IMR-90 (cell line): ENCODE measurements at regions not wholly inside any gene's neighbourhood (a gene's known extent, or its start where the extent isn't known, plus 50 kb on each side); places are given as distances from the start of the nearest gene placed in this dataset.

Source experiments
- ATAC-seq: fragments of 200-7000 bp; cut with Tn5 transposase; 2 replicates; pipeline ENCODE4 v1.9.1; 2020; ENCODE audit warnings: low read depth, mild to moderate bottlenecking, moderate library complexity
- BruUV-seq: library from RNA; stranded (reverse); fragments of 400-500 nt; replicated peaks from 2 replicates; lab custom pipeline; 2021; lab: Mats Ljungman, UMichigan
- CTCF ChIA-PET: fragments of 300-600 bp; formaldehyde crosslinking; extraction: SDS; loops from one replicate; lab custom pipeline; 2021; ENCODE audit warnings: antibody characterized with exemption; lab: Yijun Ruan, JAX
- POLR2A ChIA-PET: fragments of 300-600 bp; sonication (Branson Sonifier 250); formaldehyde crosslinking; loops from one replicate; lab custom pipeline; 2022; ENCODE audit warnings: antibody characterized with exemption; ENCODE audit not compliant: unreplicated experiment; lab: Charles Lee
- DNase-seq: peaks from one replicate; pipeline ENCODE4 v3.0.0; 2013
- H2AFZ ChIP-seq: replicated peaks from 2 replicates; pipeline ENCODE3; 2013; ENCODE audit warnings: low read length, mild to moderate bottlenecking; ENCODE audit not compliant: poor library complexity
- H2AK5ac ChIP-seq: 2 replicates; pipeline ENCODE4 v1.6.1; 2013; ENCODE audit warnings: low read depth, low read length, inconsistent platforms
- H2AK9ac ChIP-seq: replicated peaks from 2 replicates; pipeline ENCODE3; 2013; ENCODE audit warnings: mild to moderate bottlenecking, low read depth, low read length, moderate library complexity; ENCODE audit not compliant: poor library complexity
- H2BK120ac ChIP-seq: 2 replicates; pipeline ENCODE4 v1.6.1; 2013; ENCODE audit warnings: low read depth, low read length, inconsistent platforms
- H2BK15ac ChIP-seq: 3 replicates; pipeline ENCODE4 v1.6.1; 2013; ENCODE audit warnings: low read depth, low read length, inconsistent platforms
- H2BK20ac ChIP-seq: 2 replicates; pipeline ENCODE4 v1.6.1; 2013; ENCODE audit warnings: low read depth, mild to moderate bottlenecking, inconsistent platforms, low read length, moderate library complexity
- H2BK5ac ChIP-seq: 2 replicates; pipeline ENCODE4 v1.6.1; 2013; ENCODE audit warnings: mild to moderate bottlenecking, low read depth, low read length, inconsistent platforms; ENCODE audit not compliant: poor library complexity, severe bottlenecking
- H3K14ac ChIP-seq: replicated peaks from 2 replicates; pipeline ENCODE4 v1.6.1; 2013; ENCODE audit warnings: low read depth, low read length, inconsistent platforms
- H3K18ac ChIP-seq: 2 replicates; pipeline ENCODE4 v1.6.1; 2013; ENCODE audit warnings: low read depth, low read length, control low read depth
- H3K23ac ChIP-seq: 2 replicates; pipeline ENCODE4 v1.6.1; 2013; ENCODE audit warnings: low read depth, low read length, inconsistent platforms
- H3K27ac ChIP-seq: 2 replicates; pipeline ENCODE4 v1.5.1; 2013; ENCODE audit warnings: mild to moderate bottlenecking, control low read depth, low read length; ENCODE audit not compliant: insufficient read depth
- H3K27me3 ChIP-seq: 2 replicates; pipeline ENCODE4 v1.6.1; 2013; ENCODE audit warnings: low read length; ENCODE audit not compliant: control insufficient read depth, insufficient read depth
- H3K36me3 ChIP-seq: 2 replicates; pipeline ENCODE4 v1.6.1; 2013; ENCODE audit warnings: low read length, mixed read lengths; ENCODE audit not compliant: control insufficient read depth, insufficient read depth
- H3K4ac ChIP-seq: 2 replicates; pipeline ENCODE4 v1.6.1; 2013; ENCODE audit warnings: low read depth, low read length, inconsistent platforms
- H3K4me1 ChIP-seq: 2 replicates; pipeline ENCODE4 v1.6.1; 2013; ENCODE audit warnings: low read length, mixed read lengths; ENCODE audit not compliant: control insufficient read depth, insufficient read depth
- H3K4me2 ChIP-seq: 2 replicates; pipeline ENCODE4 v1.6.1; 2013; ENCODE audit warnings: low read depth, mild to moderate bottlenecking, control low read depth, low read length, moderate library complexity
- H3K4me3 ChIP-seq: 2 replicates; pipeline ENCODE4 v1.5.1; 2013; ENCODE audit warnings: low read depth, mild to moderate bottlenecking, control low read depth, low read length, moderate library complexity; ENCODE audit not compliant: insufficient read depth
- H3K56ac ChIP-seq: 2 replicates; pipeline ENCODE4 v1.6.1; 2013; ENCODE audit warnings: low read length, inconsistent platforms; ENCODE audit not compliant: insufficient read depth; ENCODE audit errors: extremely low read depth
- H3K79me1 ChIP-seq, 2 experiments: 2 replicates each; pipeline ENCODE4 v1.6.1; 2013; ENCODE audit warnings: low read length in 2 of 2, inconsistent platforms in 1 of 2, low read depth in 1 of 2
- H3K9ac ChIP-seq: 2 replicates; pipeline ENCODE4 v1.6.1; 2013; ENCODE audit warnings: low read depth, low read length, control low read depth
- H3K9me1 ChIP-seq: 2 replicates; pipeline ENCODE4 v1.6.1; 2013; ENCODE audit warnings: low read length, inconsistent platforms; ENCODE audit not compliant: insufficient read depth
- H3K9me3 ChIP-seq: 2 replicates; pipeline ENCODE4 v1.6.1; 2013; ENCODE audit warnings: low read length; ENCODE audit not compliant: control insufficient read depth, insufficient read depth
- H4K20me1 ChIP-seq: 2 replicates; pipeline ENCODE4 v1.6.1; 2013; ENCODE audit warnings: low read length, inconsistent platforms; ENCODE audit not compliant: insufficient read depth
- H4K5ac ChIP-seq: 2 replicates; pipeline ENCODE4 v1.6.1; 2013; ENCODE audit warnings: mild to moderate bottlenecking, low read depth, low read length, control low read depth
- H4K8ac ChIP-seq, 2 experiments: 2 replicates each; pipeline ENCODE4 v1.6.1; 2013; ENCODE audit warnings: low read depth in 2 of 2, low read length in 2 of 2, control low read depth in 1 of 2, inconsistent platforms in 1 of 2
- H4K91ac ChIP-seq: 2 replicates; pipeline ENCODE4 v1.6.1; 2013; ENCODE audit warnings: low read depth, low read length, inconsistent platforms; ENCODE audit not compliant: insufficient read depth
- MAFK ChIP-seq: IDR thresholded peaks from 2 replicates; pipeline ENCODE4 v1.6.1; 2012; ENCODE audit warnings: low read depth, low read length, improper control_type of control experiment
- MAZ ChIP-seq: IDR thresholded peaks from 2 replicates; pipeline ENCODE4 v1.6.1; 2012; ENCODE audit warnings: low read depth, mild to moderate bottlenecking, low read length, improper control_type of control experiment, moderate library complexity, borderline replicate concordance
- WGBS, 2 experiments: methylation state at CpG; one replicate each; pipeline versions ENCODE4 v1.1.5 to v1.1.7; 2013; ENCODE audit warnings: missing lambda C conversion rate in 2 of 2; ENCODE audit not compliant: insufficient read length in 1 of 2; ENCODE audit errors: extremely low coverage in 2 of 2; 5-methylcytosine and 5-hydroxymethylcytosine counted together
- dilution Hi-C: fragments of 300-500 bp; cut with HindIII; formaldehyde crosslinking; loops from one replicate; pipeline ENCODE4 v1.14.3; 2018; ENCODE audit warnings: low sequenced_read_pairs; ENCODE audit not compliant: unreplicated experiment
- in situ Hi-C: fragments of 300-500 bp; cut with MboI; formaldehyde crosslinking; loops from 3 replicates; pipeline ENCODE4 v1.14.3; 2019; ENCODE audit warnings: low sequenced_read_pairs, inconsistent platforms, mixed read lengths
- intact Hi-C: fragments of 100-400 bp; cut with micrococcal nuclease; formaldehyde crosslinking; loops from 2 replicates; pipeline ENCODE4 v1.10.0; 2022

- no peak overlapping the region for H3K4me3 ChIP-seq
- H3K79me1 ChIP-seq = no peaks in the 10 kb centered on the region
- H2AK9ac ChIP-seq = no peak overlapping the region
- intact Hi-C loops = no loop called here
- no peak overlapping the region for H4K91ac ChIP-seq
- no peak overlapping the region for H3K4ac ChIP-seq
- no peak overlapping the region for H3K56ac ChIP-seq
- H2BK15ac ChIP-seq = no peak overlapping the region
- no peak overlapping the region for H3K9ac ChIP-seq
- dilution Hi-C loops = no loop called here
- 85% methylated on average over 5 of the region's 8 CpGs; no CpG with 5 or more reads in 1 of the 2 experiments for WGBS, 2 experiments
- H3K14ac ChIP-seq = no peak overlapping the region
- DNase-seq (peak; percentile 14), ATAC-seq (no peak)
- no peak overlapping the region for H4K5ac ChIP-seq
- no peaks in the 10 kb centered on the region for H3K27me3 ChIP-seq
- H2BK20ac ChIP-seq = no peak overlapping the region
- in situ Hi-C loops = no loop called here
- no peak overlapping the region for H2AFZ ChIP-seq
- no peak overlapping the region for H3K4me2 ChIP-seq
- no peak overlapping the region for H2BK120ac ChIP-seq
- H2BK5ac ChIP-seq = no peak overlapping the region
- no peak overlapping the region for H3K23ac ChIP-seq
- no TSS peak for BruUV-seq
- H3K9me1 ChIP-seq = no peaks in the 10 kb centered on the region
- H4K8ac ChIP-seq = no peak overlapping the region
- no peaks in the 10 kb centered on the region for H3K9me3 ChIP-seq
- no peaks in the 10 kb centered on the region for H4K20me1 ChIP-seq
- CTCF ChIA-PET = interaction anchor here (0.6 to 1.0 kb wide), 2 partner anchors 12 to 531 kb away, joined by 3 to 6 read pairs; no protein-coding TSS in a partner anchor
- no peak overlapping the region; the same call in 1 of the 2 replicates for H3K18ac ChIP-seq
- no peak overlapping the region for H2AK5ac ChIP-seq
- POLR2A ChIA-PET = no interaction called here
- TF ChIP-seq MAZ = no peak
- TF ChIP-seq MAFK = peak; percentile 91
- no peaks in the 10 kb centered on the region for H3K36me3 ChIP-seq
- H3K4me1 ChIP-seq = peaks cover 1% of the 10 kb centered on the region; the same call in 1 of the 2 replicates
- H3K27ac ChIP-seq = no peak overlapping the region
Observed at GRCh38 chr5:167688341-167689130, 602.9 kb upstream of the WWC1 start.
